NCI-H460 (cell line): ENCODE measurements at regions not wholly inside any gene's neighbourhood (a gene's known extent, or its start where the extent isn't known, plus 50 kb on each side); places are given as distances from the start of the nearest gene placed in this dataset.
"Not testable (repeated sequence)": the region's sequence is repeated elsewhere in the genome, so short reads cannot be mapped to it uniquely, and the experiment has no call there.

ENCODE experiments used
- DNase-seq: peaks from one replicate; pipeline ENCODE4 v3.0.0-alpha.2; 2016; ENCODE audit warnings: low read depth; ENCODE audit errors: extremely low read depth

DNA sequence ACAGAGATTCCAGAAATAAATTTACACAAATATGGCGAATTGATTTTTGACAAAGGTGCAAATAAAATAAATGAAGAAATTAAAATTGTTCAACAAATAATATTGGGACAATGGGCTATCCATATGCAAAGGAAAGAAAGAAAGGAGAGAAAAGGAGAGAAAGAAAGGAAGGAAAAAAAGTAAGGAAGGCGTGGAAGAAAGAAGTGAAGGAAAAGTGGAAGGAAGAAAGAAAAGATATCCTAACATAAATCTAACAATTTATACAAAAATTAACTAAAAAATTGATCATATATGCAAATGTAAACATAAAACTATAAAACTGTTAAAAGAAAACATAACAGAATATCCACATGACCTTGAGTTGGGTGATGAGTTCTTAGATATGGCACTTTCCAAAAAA, 78.7 kb upstream of the ZNF184 start:
- DNase-seq = no peak

DNA sequence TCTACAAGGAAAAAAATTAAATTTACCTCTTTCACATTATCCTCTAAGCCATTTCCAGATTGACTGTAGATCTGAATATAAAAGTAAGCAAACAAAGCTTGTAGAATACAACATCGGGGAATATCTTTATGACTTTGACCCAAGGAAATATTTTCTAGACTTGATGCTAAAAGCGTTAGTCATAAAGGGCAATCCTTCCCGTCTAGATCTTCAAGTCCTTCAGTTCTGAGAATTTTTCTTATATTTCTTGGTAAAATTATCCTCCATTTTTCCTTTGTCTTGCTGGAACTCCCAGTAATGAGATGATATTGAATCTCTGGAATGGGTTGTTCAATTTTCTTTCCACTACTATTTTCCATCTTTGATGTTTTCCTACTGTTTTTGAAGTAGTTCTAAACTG, 77.8 kb upstream of the ZNF184 start:
- DNase-seq = no peak

GRCh38 chr6:27549241-27549598, 76.3 kb upstream of the ZNF184 start:
- not testable (repeated sequence) for DNase-seq

DNA sequence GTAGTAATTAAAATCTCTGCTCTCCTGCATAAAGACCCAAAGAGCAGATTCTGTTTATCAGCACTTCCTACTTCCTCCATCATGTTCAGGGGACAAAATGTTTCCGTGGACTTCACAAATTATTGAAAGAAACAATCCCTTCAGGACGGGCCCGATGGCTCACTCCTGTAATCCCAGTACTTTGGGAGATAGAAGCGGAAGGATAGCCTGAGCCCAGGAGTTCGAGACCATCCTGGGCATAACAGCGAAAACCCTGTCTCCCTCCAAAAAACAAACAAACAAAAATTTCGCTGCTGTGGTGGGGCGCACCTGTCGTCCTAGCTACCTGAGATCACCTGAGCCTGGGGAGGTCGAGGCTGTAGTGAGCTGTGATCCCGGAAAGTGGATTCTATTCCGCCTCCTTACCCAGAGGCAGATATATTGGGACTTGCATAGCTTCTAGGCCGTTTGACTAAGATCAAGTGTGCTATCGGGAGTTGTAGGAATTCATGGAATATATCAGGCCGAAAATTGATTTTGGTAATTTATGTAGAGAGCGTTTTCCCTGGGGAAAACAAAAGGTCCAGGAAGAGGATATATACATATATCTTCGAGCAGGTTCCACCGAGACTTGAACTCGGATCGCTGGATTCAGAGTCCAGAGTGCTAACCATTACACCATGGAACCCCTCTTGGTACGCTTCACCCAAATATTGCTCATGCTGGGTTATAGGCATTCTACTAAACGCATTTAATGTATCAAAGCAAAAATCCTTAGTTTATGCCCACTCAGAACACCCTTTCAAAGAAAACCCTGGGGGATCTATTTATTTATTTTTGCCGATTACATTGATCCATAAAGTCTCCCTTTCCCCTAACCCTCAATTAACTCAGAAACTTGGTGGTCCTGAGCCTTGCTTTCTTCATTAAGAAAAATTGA, 74.5 kb upstream of the ZNF184 start:
- peak; percentile 81 for DNase-seq

- no peak for DNase-seq
Observed at GRCh38 chr6:27546522-27546921, 73.6 kb upstream of the ZNF184 start.

GRCh38 chr6:27545271-27546046, 72.6 kb upstream of the ZNF184 start:
- DNase-seq = peak; percentile 79

DNA sequence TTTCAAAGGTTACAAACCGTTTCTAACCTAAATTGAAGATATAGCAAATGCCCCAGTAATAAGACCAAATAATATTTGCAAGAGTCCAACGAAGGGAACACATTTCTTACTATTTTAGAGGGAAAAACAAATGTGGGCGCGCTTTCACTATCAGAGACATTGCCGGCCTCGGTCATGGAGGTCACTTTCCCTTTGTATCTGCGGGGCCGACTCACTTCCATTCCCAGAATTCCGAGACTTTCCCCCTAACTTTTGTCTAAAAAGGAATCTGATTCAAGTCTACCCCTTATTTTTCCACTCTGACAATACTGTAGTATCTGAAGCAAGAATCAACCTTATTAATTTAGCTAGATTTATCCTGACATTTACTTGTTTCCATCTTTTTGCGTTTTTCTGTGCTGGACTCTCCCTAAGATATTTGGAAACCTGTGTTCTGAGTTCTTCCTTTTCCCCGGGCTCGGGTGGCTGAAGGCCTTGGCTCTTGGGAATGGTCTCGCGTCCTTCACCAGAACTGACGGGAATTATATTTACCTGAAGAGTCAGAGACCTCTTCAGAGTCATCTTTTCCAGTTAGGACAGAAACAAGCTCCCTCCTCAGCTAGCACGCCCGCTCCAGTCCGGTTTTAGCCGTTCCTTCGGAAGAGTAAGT, 71.8 kb upstream of the ZNF184 start:
- DNase-seq = no peak

DNA sequence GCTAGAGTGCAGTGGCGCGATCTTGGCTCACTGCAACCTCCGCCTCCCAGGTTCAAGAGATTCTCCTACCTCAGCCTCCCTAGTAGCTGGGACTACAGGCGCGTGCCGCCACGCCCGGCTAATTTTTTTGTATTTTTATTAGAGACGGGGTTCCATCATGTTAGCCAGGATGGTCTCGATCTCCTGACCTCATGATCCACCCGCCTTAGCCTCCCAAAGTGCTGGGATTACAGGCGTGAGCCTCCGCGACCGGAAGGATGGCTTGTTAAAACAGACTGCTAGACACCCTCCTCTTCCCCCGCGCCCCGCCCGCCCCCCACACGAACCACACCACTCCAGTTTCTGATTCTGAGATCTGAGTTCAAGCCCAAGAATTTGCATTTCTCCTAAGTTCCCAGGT, 71.2 kb upstream of the ZNF184 start:
- not testable (repeated sequence) for DNase-seq

DNA sequence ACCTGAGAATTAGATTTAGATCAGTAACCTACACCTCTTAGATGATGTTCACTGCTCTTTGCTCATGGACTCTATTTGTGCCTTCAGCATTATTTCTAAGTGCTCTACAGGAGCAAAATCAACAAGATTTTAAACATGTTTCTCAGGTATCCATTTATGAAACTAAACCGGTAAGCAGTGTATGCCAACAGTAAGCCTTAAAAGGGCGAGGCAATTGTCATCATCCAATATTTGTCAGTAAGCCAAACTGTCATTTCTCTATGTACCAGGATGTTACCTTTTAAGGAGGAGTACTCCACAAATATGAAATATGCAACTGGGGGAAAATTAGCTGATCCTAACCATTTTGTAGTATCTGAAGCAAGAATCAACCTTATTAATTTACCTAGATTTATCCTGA, 69.6 kb upstream of the ZNF184 start:
- no peak for DNase-seq

DNA sequence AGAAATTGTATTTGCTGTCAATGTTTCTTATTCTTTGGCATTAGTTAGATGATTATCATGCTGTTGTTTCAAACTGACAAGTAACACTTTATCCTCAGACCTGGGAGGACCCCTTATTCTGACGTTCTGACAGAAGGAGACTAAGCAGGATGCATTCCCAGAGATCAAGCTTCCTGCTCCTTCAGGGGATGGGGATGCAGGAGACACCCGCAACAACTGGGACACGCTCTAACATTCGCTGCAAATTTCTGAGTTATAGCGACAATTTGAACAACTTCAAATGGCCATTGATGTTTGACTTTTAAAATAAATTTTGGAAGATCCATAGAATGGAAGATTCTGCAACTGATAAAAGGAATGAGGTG, 69.0 kb upstream of the ZNF184 start:
- DNase-seq = no peak

- DNase-seq = peak; percentile 56
Observed at GRCh38 chr6:27541212-27541932, 68.5 kb upstream of the ZNF184 start.

GRCh38 chr6:27539551-27539950, 66.6 kb upstream of the ZNF184 start:
- no peak for DNase-seq

DNA sequence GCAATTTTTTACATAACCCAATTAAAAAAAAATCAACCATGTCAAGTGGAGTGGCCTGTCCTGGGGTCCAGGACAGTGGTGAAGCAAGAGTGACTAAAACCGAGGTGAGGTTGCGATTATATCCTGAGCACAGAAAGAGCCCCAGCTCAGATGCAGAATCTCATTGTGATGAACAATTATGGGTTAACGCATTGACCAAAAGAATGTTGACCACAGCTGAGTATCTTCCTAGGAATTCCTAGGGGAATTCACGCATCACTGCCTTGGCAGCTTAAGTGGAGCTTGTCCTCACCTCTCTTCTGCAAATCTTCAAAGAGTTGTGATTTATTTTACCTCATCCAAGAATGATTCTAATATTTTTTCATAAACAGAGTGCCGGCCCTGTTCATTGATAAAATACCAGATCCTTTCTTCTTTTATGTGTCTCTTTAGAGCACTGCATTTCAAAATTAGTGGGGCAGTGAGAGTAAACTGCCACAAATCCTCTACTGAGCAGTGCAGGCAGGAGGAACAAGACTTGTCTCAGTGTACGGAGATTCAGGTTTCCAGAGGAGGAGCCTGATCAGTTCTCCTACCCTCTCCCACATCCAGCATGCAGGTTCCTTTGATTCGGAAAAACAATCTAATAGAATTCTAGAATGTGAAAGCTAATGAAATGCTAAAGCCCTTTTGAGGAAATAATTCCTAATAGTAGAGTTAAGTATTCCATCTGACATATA, 60.1 kb upstream of the ZNF184 start:
- peak; percentile 44 for DNase-seq

GRCh38 chr6:27531772-27532459, 59.0 kb upstream of the ZNF184 start:
- DNase-seq = no peak

DNA sequence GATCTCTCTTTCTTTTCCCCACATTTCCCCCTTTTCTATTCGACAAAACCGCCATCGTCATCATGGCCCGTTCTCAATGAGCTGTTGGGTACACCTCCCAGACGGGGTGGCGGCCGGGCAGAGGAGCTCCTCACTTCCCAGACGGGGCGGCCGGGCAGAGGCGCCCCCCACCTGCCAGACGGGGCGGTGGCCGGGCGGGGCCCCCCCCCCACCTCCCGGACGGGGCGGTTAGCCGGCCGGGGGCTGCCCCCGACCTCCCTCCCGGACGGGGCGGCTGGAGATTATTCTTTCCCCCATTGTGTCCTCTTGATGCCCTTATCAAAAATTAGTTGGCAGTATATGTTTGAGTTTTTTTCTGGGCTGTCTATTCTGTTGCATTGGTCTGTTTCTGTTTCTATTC, 56.9 kb upstream of the ZNF184 start:
- DNase-seq = not testable (repeated sequence)

- no peak for DNase-seq
Observed at GRCh38 chr6:27528714-27529113, 55.8 kb upstream of the ZNF184 start.
